ENCODE measurements at regions not wholly inside any gene's neighbourhood (a gene's known extent, or its start where the extent isn't known, plus 50 kb on each side); places are given as distances from the start of the nearest gene placed in this dataset.

GRCh38 chr9:106076711-106077110, 382.4 kb downstream of the TMEM38B start:
- Histone ChIP-seq H3K14ac (ENCODE audit: insufficient read length) (no peak overlapping the region), H4K5ac (ENCODE audit: insufficient read length, low read depth, low read length) (no peak overlapping the region), H3K36me3 (ENCODE audit: control insufficient read depth in 2 of 4, insufficient read depth in 4 of 4, low read length in 3 of 4) (no peaks in the 10 kb centered on the region; a peak in 1 of 8 replicates), H2BK120ac (replicated peaks; ENCODE audit: low read depth, low read length) (no peak overlapping the region), H3K4me2 (ENCODE audit: insufficient read depth in 1 of 2, low read depth in 2 of 2, low read length in 2 of 2) (no peak overlapping the region), H2BK15ac (ENCODE audit: low read length) (no peak overlapping the region), H3K4me3 (ENCODE audit: extremely low read depth in 1 of 4, insufficient read depth in 2 of 4, low read depth in 3 of 4, low read length in 4 of 4) (no peak overlapping the region), H3K27me3 (replicated peaks in 1 of 4; ENCODE audit: control insufficient read depth in 3 of 4, extremely low read depth in 1 of 4, insufficient read depth in 3 of 4, low read length in 3 of 4) (no peaks in the 10 kb centered on the region), H4K20me1 (replicated peaks in 1 of 2; ENCODE audit: control insufficient read depth in 1 of 2, insufficient read depth in 2 of 2, low read length in 2 of 2) (no peaks in the 10 kb centered on the region), H3K56ac (replicated peaks; ENCODE audit: insufficient read length, low read depth, low read length) (no peak overlapping the region), H3K27ac (ENCODE audit: low read depth, low read length) (no peak overlapping the region), H3K79me2 (ENCODE audit: control insufficient read depth in 1 of 2, insufficient read depth in 2 of 2, low read length in 2 of 2) (no peaks in the 10 kb centered on the region), H2AK5ac (ENCODE audit: low read depth, low read length) (no peak overlapping the region), H3K23me2 (ENCODE audit: low read depth, low read length) (no peaks in the 10 kb centered on the region), H4K91ac (replicated peaks; ENCODE audit: insufficient read length, low read length) (no peak overlapping the region), H3K4me1 (replicated peaks in 1 of 4; ENCODE audit: control insufficient read depth in 3 of 4, insufficient read depth in 4 of 4, low read length in 3 of 4) (no peaks in the 10 kb centered on the region), H3K23ac (ENCODE audit: insufficient read length) (no peak overlapping the region), H2BK12ac (ENCODE audit: low read depth, low read length) (no peak overlapping the region), H3K9me3 (ENCODE audit: insufficient read depth in 2 of 2, low read depth in 1 of 2, low read length in 1 of 2) (no peaks in the 10 kb centered on the region), H3K79me1 (ENCODE audit: low read depth, low read length) (no peaks in the 10 kb centered on the region), H4K8ac (ENCODE audit: extremely low read depth, insufficient read depth, low read length) (no peak overlapping the region), H2BK5ac (ENCODE audit: low read depth, low read length) (no peak overlapping the region), H3K18ac (ENCODE audit: extremely low read depth, low read length) (no peak overlapping the region), H2BK20ac (ENCODE audit: low read length) (no peak overlapping the region), H3K9ac (replicated peaks in 1 of 4; ENCODE audit: extremely low read depth in 1 of 4, low read depth in 3 of 4, low read length in 3 of 4) (no peak overlapping the region), H3K4ac (replicated peaks; ENCODE audit: insufficient read length, low read depth, low read length) (no peak overlapping the region), H2AFZ (ENCODE audit: low read length) (no peak overlapping the region)
- CTCF ChIA-PET (ENCODE audit: partially characterized antibody): no interaction called here
- 100% methylated on average over 1 of the region's 1 CpG; no CpG with 5 or more reads in 1 of the 2 experiments for WGBS, 2 experiments (ENCODE audit: extremely low coverage in 1 of 2, insufficient coverage in 1 of 2, insufficient read length in 1 of 2, insufficient replicate concordance in 2 of 2, low coverage in 1 of 2, low lambda C conversion rate in 2 of 2, missing lambda C conversion rate in 1 of 2)
- DNase-seq (ENCODE audit: low read depth in 1 of 2, low spot score in 2 of 2): no peak
- no peak for FAIRE-seq
- POLR2A ChIA-PET (ENCODE audit: partially characterized antibody): no interaction called here
- TF ChIP-seq EZH2 (IDR thresholded peaks at IDR 0.05; ENCODE audit: low read depth, low read length, severe bottlenecking): no peak
- no peak for TF ChIP-seq TCF12 (IDR thresholded peaks at IDR 0.05; ENCODE audit: low read depth, low read length)
- no peak for TF ChIP-seq RNF2 (IDR thresholded peaks at IDR 0.05; ENCODE audit: borderline replicate concordance, low read depth, low read length, missing control alignments, poor library complexity, severe bottlenecking)
- TF ChIP-seq SIX5 (IDR thresholded peaks at IDR 0.05; ENCODE audit: low read depth, low read length): no peak
- no peak for TF ChIP-seq CREB1 (IDR thresholded peaks at IDR 0.05)
- TF ChIP-seq POU5F1 (IDR thresholded peaks at IDR 0.05; ENCODE audit: low read depth, low read length): no peak
- no peak for TF ChIP-seq CTCF (IDR thresholded peaks at IDR 0.05; ENCODE audit: control extremely low read depth in 1 of 3, insufficient read depth in 1 of 3, low read depth in 1 of 3, low read length in 3 of 3)
- no peak for TF ChIP-seq RBBP5 (IDR thresholded peaks at IDR 0.05; ENCODE audit: borderline replicate concordance, low read depth, low read length)
- no peak for TF ChIP-seq SIN3A (conservative IDR thresholded peaks at IDR 0.05 in 1 of 2, IDR thresholded peaks at IDR 0.05 in 1 of 2; ENCODE audit: low read depth in 1 of 2, low read length in 2 of 2)
- no peak for TF ChIP-seq CEBPB (IDR thresholded peaks at IDR 0.05; ENCODE audit: low read depth, low read length)
- no peak for TF ChIP-seq KDM5A (IDR thresholded peaks at IDR 0.05; ENCODE audit: low read length)
- TF ChIP-seq SP1 (IDR thresholded peaks at IDR 0.05; ENCODE audit: low read depth, low read length): no peak
- no peak for TF ChIP-seq MAFK (IDR thresholded peaks at IDR 0.05; ENCODE audit: low read depth, low read length)

Measured in H1 (cell line).